ENCODE measurements at regions not wholly inside any gene's neighbourhood (a gene's known extent, or its start where the extent isn't known, plus 50 kb on each side); places are given as distances from the start of the nearest gene placed in this dataset.

- no peaks in the 10 kb centered on the region for H3K79me2 ChIP-seq (ENCODE audit: low read depth)
- H3K36me3 ChIP-seq (ENCODE audit: low read depth): no peaks in the 10 kb centered on the region
- no peaks in the 10 kb centered on the region for H3K9me3 ChIP-seq (ENCODE audit: insufficient read depth, low read depth)
- no peak overlapping the region for H3K4me3 ChIP-seq
- no peaks in the 10 kb centered on the region for H3K9me2 ChIP-seq (ENCODE audit: insufficient read depth)
- no peak overlapping the region for H2AFZ ChIP-seq
- DNase-seq: no peak
- H4K20me1 ChIP-seq (ENCODE audit: insufficient read depth): no peaks in the 10 kb centered on the region
- BruUV-seq (replicated peaks): no TSS peak
- ChIA-PET POLR2A (ENCODE audit: unreplicated experiment) (no interaction called here), CTCF (no interaction called here)
- H3K27me3 ChIP-seq (ENCODE audit: insufficient read depth, low read depth): no peaks in the 10 kb centered on the region
- intact Hi-C loops (cut with micrococcal nuclease; ENCODE audit: unreplicated experiment): no loop called here
- H3K4me1 ChIP-seq (replicated peaks; ENCODE audit: insufficient read depth): no peaks in the 10 kb centered on the region
- no peaks in the 10 kb centered on the region for H3F3A ChIP-seq (ENCODE audit: insufficient read depth, low read depth)
- TF ChIP-seq CTCF (conservative IDR thresholded peaks at IDR 0.05) (no peak), EZH2 (IDR thresholded peaks at IDR 0.05; ENCODE audit: low read depth) (no peak)
- no peak overlapping the region for H3K4me2 ChIP-seq
- no peak overlapping the region for H3K27ac ChIP-seq
These were observed 570.6 kb downstream of the PCDH17 start for GRCh38 chr13:58202099-58202498.

GRCh38 chr13:58207501-58207900 is 576.0 kb downstream of the PCDH17 start:
- H3F3A ChIP-seq (ENCODE audit: insufficient read depth, low read depth): no peaks in the 10 kb centered on the region
- no peak overlapping the region for H3K4me2 ChIP-seq
- no peaks in the 10 kb centered on the region for H3K4me1 ChIP-seq (replicated peaks; ENCODE audit: insufficient read depth)
- H2AFZ ChIP-seq: no peak overlapping the region
- no peak for TF ChIP-seq CTCF (conservative IDR thresholded peaks at IDR 0.05)
- no peak for TF ChIP-seq EZH2 (IDR thresholded peaks at IDR 0.05; ENCODE audit: low read depth)
- no peaks in the 10 kb centered on the region for H3K9me3 ChIP-seq (ENCODE audit: insufficient read depth, low read depth)
- no peaks in the 10 kb centered on the region for H3K79me2 ChIP-seq (ENCODE audit: low read depth)
- H3K4me3 ChIP-seq: no peak overlapping the region
- POLR2A ChIA-PET (ENCODE audit: unreplicated experiment): no interaction called here
- no peaks in the 10 kb centered on the region for H4K20me1 ChIP-seq (ENCODE audit: insufficient read depth)
- no peaks in the 10 kb centered on the region for H3K36me3 ChIP-seq (ENCODE audit: low read depth)
- H3K27ac ChIP-seq: no peak overlapping the region
- no peak for DNase-seq
- intact Hi-C loops (cut with micrococcal nuclease; ENCODE audit: unreplicated experiment): no loop called here
- CTCF ChIA-PET: no interaction called here
- H3K9me2 ChIP-seq (ENCODE audit: insufficient read depth): no peaks in the 10 kb centered on the region
- no peaks in the 10 kb centered on the region for H3K27me3 ChIP-seq (ENCODE audit: insufficient read depth, low read depth)
- no TSS peak for BruUV-seq (replicated peaks)

GRCh38 chr13:58235454-58235853 is 603.9 kb downstream of the PCDH17 start:
- DNase-seq: no peak
- H3K27ac ChIP-seq: no peak overlapping the region
- no peaks in the 10 kb centered on the region for H3K9me3 ChIP-seq (ENCODE audit: insufficient read depth, low read depth)
- CTCF ChIA-PET: no interaction called here
- H4K20me1 ChIP-seq (ENCODE audit: insufficient read depth): no peaks in the 10 kb centered on the region
- H2AFZ ChIP-seq: no peak overlapping the region
- TF ChIP-seq EZH2 (IDR thresholded peaks at IDR 0.05; ENCODE audit: low read depth) (no peak), CTCF (conservative IDR thresholded peaks at IDR 0.05) (no peak)
- intact Hi-C loops (cut with micrococcal nuclease; ENCODE audit: unreplicated experiment): no loop called here
- BruUV-seq (replicated peaks): no TSS peak
- H3K9me2 ChIP-seq (ENCODE audit: insufficient read depth): no peaks in the 10 kb centered on the region
- no peaks in the 10 kb centered on the region for H3K36me3 ChIP-seq (ENCODE audit: low read depth)
- POLR2A ChIA-PET (ENCODE audit: unreplicated experiment): no interaction called here
- no peak overlapping the region for H3K4me2 ChIP-seq
- no peaks in the 10 kb centered on the region for H3F3A ChIP-seq (ENCODE audit: insufficient read depth, low read depth)
- no peaks in the 10 kb centered on the region for H3K79me2 ChIP-seq (ENCODE audit: low read depth)
- H3K4me1 ChIP-seq (replicated peaks; ENCODE audit: insufficient read depth): no peaks in the 10 kb centered on the region
- no peak overlapping the region for H3K4me3 ChIP-seq
- H3K27me3 ChIP-seq (ENCODE audit: insufficient read depth, low read depth): no peaks in the 10 kb centered on the region
